Mucosa of descending colon (tissue), 3 donors: ENCODE measurements at regions not wholly inside any gene's neighbourhood (a gene's known extent, or its start where the extent isn't known, plus 50 kb on each side); places are given as distances from the start of the nearest gene placed in this dataset.

Experiments used
- ATAC-seq: fragments of 200-7000 bp; cut with Tn5 transposase; one replicate; pipeline ENCODE4 v1.9.1; 2020; ENCODE audit warnings: mild to moderate bottlenecking, moderate library complexity
- DNase-seq, 3 donors: peaks; one replicate each; pipeline ENCODE4 v3.0.0-alpha.2; 2020
- H3K36me3 ChIP-seq: fragments of 200-600 bp; one replicate; pipeline ENCODE4 v1.8.0; 2021; ENCODE audit warnings: low read depth, mild to moderate bottlenecking
- H3K4me1 ChIP-seq: fragments of 200-600 bp; one replicate; pipeline ENCODE4 v1.8.0; 2021; ENCODE audit warnings: low read depth, mild to moderate bottlenecking
- H3K4me3 ChIP-seq: fragments of 200-600 bp; one replicate; pipeline ENCODE4 v1.8.0; 2021; ENCODE audit warnings: mild to moderate bottlenecking
- H3K9me3 ChIP-seq: fragments of 200-600 bp; one replicate; pipeline ENCODE4 v1.8.0; 2021; ENCODE audit warnings: mild to moderate bottlenecking
- CTCF ChIP-seq: fragments of 200-600 bp; IDR thresholded peaks from one replicate; pipeline ENCODE4 v1.8.0; 2022; ENCODE audit warnings: antibody characterized with exemption, mild to moderate bottlenecking
- intact Hi-C, 2 donors: fragments of 100-400 bp; cut with DNase I in 1 of 2; cut with micrococcal nuclease in 1 of 2; formaldehyde crosslinking; loops; one replicate each; pipeline versions ENCODE4 v1.11.0 to v1.11.1; 2022; cut with DNase I, micrococcal nuclease
- donor health status: DM: no; HTN: no; CAD: no; lungs with moderate emphysema.
- donor health status: DM: no; HTN: no; CAD: no.
- donor health status: DM: no; HTN: yes; CAD: no.

GRCh38 chr3:127136024-127136600 is 56.8 kb upstream of the PRR23E start:
- Histone ChIP-seq H3K4me1 (no peaks in the 10 kb centered on the region), H3K36me3 (no peaks in the 10 kb centered on the region), H3K4me3 (no peak overlapping the region), H3K9me3 (no peaks in the 10 kb centered on the region)
- TF ChIP-seq CTCF: no peak
- intact Hi-C loops: no loop called here
- ATAC-seq (no peak), DNase-seq (no peak)

GRCh38 chr3:127136706-127137105 is 56.2 kb upstream of the PRR23E start:
- Histone ChIP-seq H3K36me3 (no peaks in the 10 kb centered on the region), H3K4me3 (no peak overlapping the region), H3K9me3 (no peaks in the 10 kb centered on the region), H3K4me1 (no peaks in the 10 kb centered on the region)
- intact Hi-C loops: no loop called here
- DNase-seq (no peak), ATAC-seq (no peak)
- no peak for TF ChIP-seq CTCF

GRCh38 chr3:127137113-127137512 is 55.8 kb upstream of the PRR23E start:
- TF ChIP-seq CTCF: no peak
- intact Hi-C loops: no loop called here
- Histone ChIP-seq H3K4me1 (no peaks in the 10 kb centered on the region), H3K36me3 (no peaks in the 10 kb centered on the region), H3K9me3 (no peaks in the 10 kb centered on the region), H3K4me3 (no peak overlapping the region)
- no peak for DNase-seq
- no peak for ATAC-seq

- Histone ChIP-seq H3K36me3 (no peaks in the 10 kb centered on the region), H3K4me1 (peaks cover 3% of the 10 kb centered on the region), H3K4me3 (no peak overlapping the region), H3K9me3 (no peaks in the 10 kb centered on the region)
- intact Hi-C loops: no loop called here
- no peak for ATAC-seq
- TF ChIP-seq CTCF: no peak
- no peak for DNase-seq
Measured at GRCh38 chr3:127137757-127138536, 55.0 kb upstream of the PRR23E start.

GRCh38 chr3:127139601-127140500 is 53.1 kb upstream of the PRR23E start:
- no peaks in the 10 kb centered on the region for H3K36me3 ChIP-seq
- H3K4me1 ChIP-seq: peaks cover 3% of the 10 kb centered on the region
- no peak for TF ChIP-seq CTCF
- intact Hi-C loops: no loop called here
- no peaks in the 10 kb centered on the region for H3K9me3 ChIP-seq
- ATAC-seq (no peak), DNase-seq (no peak)
- no peak overlapping the region for H3K4me3 ChIP-seq
